Suppressor macrophage treated with lipopolysaccharide for 4 hours (primary cell): ENCODE measurements at regions not wholly inside any gene's neighbourhood (a gene's known extent, or its start where the extent isn't known, plus 50 kb on each side); places are given as distances from the start of the nearest gene placed in this dataset.

Experiments
- DNase-seq: peaks from one replicate; pipeline ENCODE4 v3.0.0-alpha.2; 2020

GRCh38 chr1:221636967-221637366, 104.9 kb downstream of the DUSP10 start:
- no peak for DNase-seq

GRCh38 chr1:221637641-221638041, 104.2 kb downstream of the DUSP10 start:
- no peak for DNase-seq

GRCh38 chr1:221638595-221638994, 103.3 kb downstream of the DUSP10 start:
- peak; percentile 19 for DNase-seq

- no peak for DNase-seq
Measured at GRCh38 chr1:221641811-221642210, 100.1 kb downstream of the DUSP10 start.

GRCh38 chr1:221643404-221644144, 98.3 kb downstream of the DUSP10 start:
- DNase-seq: no peak

GRCh38 chr1:221644145-221644448, 97.8 kb downstream of the DUSP10 start:
- DNase-seq: no peak

GRCh38 chr1:221644663-221645258, 97.1 kb downstream of the DUSP10 start:
- DNase-seq: no peak

GRCh38 chr1:221648201-221648600, 93.7 kb downstream of the DUSP10 start:
- no peak for DNase-seq
